GM12892 (cell line): ENCODE measurements at regions not wholly inside any gene's neighbourhood (a gene's known extent, or its start where the extent isn't known, plus 50 kb on each side); places are given as distances from the start of the nearest gene placed in this dataset.

Source experiments
- DNase-seq: peaks from one replicate; pipeline ENCODE4 v3.0.0; 2011; ENCODE audit not compliant: insufficient read length
- FAIRE-seq: peaks from 2 replicates; lab custom pipeline; 2011; peaks lifted over from hg19 to GRCh38; lab: Jason Lieb, UNC
- POLR2A ChIP-seq: IDR thresholded peaks from 2 replicates; pipeline ENCODE4 v1.6.1; 2011; ENCODE audit warnings: low read depth, low read length, control low read depth
- POLR2AphosphoS5 ChIP-seq: IDR thresholded peaks from 2 replicates; pipeline ENCODE4 v1.6.1; 2011; ENCODE audit warnings: low read depth, low read length, control low read depth
- TAF1 ChIP-seq: IDR thresholded peaks from 2 replicates; pipeline ENCODE4 v1.6.1; 2011; ENCODE audit warnings: low read depth, mild to moderate bottlenecking, control low read depth, low read length, borderline replicate concordance

GRCh38 chr18:30499721-30500120, 542.8 kb downstream of the DSC3 start:
- FAIRE-seq: no peak
- TF ChIP-seq POLR2AphosphoS5: no peak
- no peak for TF ChIP-seq POLR2A
- TF ChIP-seq TAF1: no peak
- no peak for DNase-seq

GRCh38 chr18:30492552-30493129, 549.9 kb downstream of the DSC3 start:
- DNase-seq (no peak), FAIRE-seq (no peak)
- no peak for TF ChIP-seq POLR2A
- no peak for TF ChIP-seq TAF1
- TF ChIP-seq POLR2AphosphoS5: no peak

- no peak for DNase-seq
- TF ChIP-seq POLR2AphosphoS5 (no peak), POLR2A (no peak), TAF1 (no peak)
- no peak for FAIRE-seq
Observed at GRCh38 chr18:30491815-30492551, 550.6 kb downstream of the DSC3 start.

- TF ChIP-seq TAF1 (no peak), POLR2A (no peak), POLR2AphosphoS5 (no peak)
- DNase-seq (no peak), FAIRE-seq (no peak)
Observed at GRCh38 chr18:30489890-30490643, 552.5 kb downstream of the DSC3 start.

- no peak for TF ChIP-seq POLR2A
- TF ChIP-seq TAF1: no peak
- no peak for TF ChIP-seq POLR2AphosphoS5
- no peak for FAIRE-seq
- no peak for DNase-seq
Observed at GRCh38 chr18:30487962-30488361, 554.6 kb downstream of the DSC3 start.

GRCh38 chr18:30486856-30487255, 555.7 kb downstream of the DSC3 start:
- TF ChIP-seq TAF1 (no peak), POLR2A (no peak), POLR2AphosphoS5 (no peak)

GRCh38 chr18:30485078-30485477, 557.5 kb downstream of the DSC3 start:
- DNase-seq (no peak), FAIRE-seq (no peak)
- TF ChIP-seq TAF1 (no peak), POLR2AphosphoS5 (no peak), POLR2A (no peak)

More at GRCh38 chr18:30486856-30487255, 555.7 kb downstream of the DSC3 start:
- no peak for DNase-seq
- FAIRE-seq: no peak

- DNase-seq (no peak), FAIRE-seq (no peak)
- TF ChIP-seq POLR2AphosphoS5: no peak
- TF ChIP-seq POLR2A: no peak
- TF ChIP-seq TAF1: no peak
Observed at GRCh38 chr18:30481871-30482270, 560.7 kb downstream of the DSC3 start.

GRCh38 chr18:30469091-30469490, 573.5 kb downstream of the DSC3 start:
- DNase-seq (no peak), FAIRE-seq (no peak)
- TF ChIP-seq TAF1 (no peak), POLR2AphosphoS5 (no peak), POLR2A (no peak)

- DNase-seq (no peak), FAIRE-seq (no peak)
- no peak for TF ChIP-seq POLR2A
- TF ChIP-seq TAF1: no peak
- TF ChIP-seq POLR2AphosphoS5: no peak
Observed at GRCh38 chr18:30465096-30465495, 577.4 kb downstream of the DSC3 start.

- FAIRE-seq (no peak), DNase-seq (no peak)
- TF ChIP-seq TAF1: no peak
- no peak for TF ChIP-seq POLR2A
- no peak for TF ChIP-seq POLR2AphosphoS5
Observed at GRCh38 chr18:30457156-30457555, 585.4 kb downstream of the DSC3 start.
